HepG2 (cell line): ENCODE measurements at regions not wholly inside any gene's neighbourhood (a gene's known extent, or its start where the extent isn't known, plus 50 kb on each side); places are given as distances from the start of the nearest gene placed in this dataset.
A peak's percentile ranks its signal among the peaks of the same experiment; 100 is the strongest.

Experiments
- CBX5 ChIP-seq: sonication (generic); formaldehyde crosslinking; IDR thresholded peaks from 2 replicates; pipeline ENCODE4 v1.4.0; 2020; ENCODE audit warnings: missing genetic modification reagents, borderline replicate concordance
- HNRNPH1 ChIP-seq: fragments of 200-400 bp; formaldehyde crosslinking; optimal IDR thresholded peaks from 2 replicates; pipeline ENCODE3; 2017; ENCODE audit warnings: mild to moderate bottlenecking, low read depth, low read length
- KMT2A ChIP-seq: sonication (generic); formaldehyde crosslinking; IDR thresholded peaks from 2 replicates; pipeline ENCODE4 v1.4.0; 2020; ENCODE audit warnings: missing genetic modification reagents
- NCOA2 ChIP-seq: sonication (generic); formaldehyde crosslinking; IDR thresholded peaks from 2 replicates; pipeline ENCODE4 v1.8.0; 2022; ENCODE audit warnings: inconsistent platforms
- NR2F2 ChIP-seq: IDR thresholded peaks from 2 replicates; pipeline ENCODE4 v1.6.1; 2012; ENCODE audit warnings: low read depth, inconsistent platforms, borderline replicate concordance
- SOX13 ChIP-seq, 3 experiments: fragments of 450-650 bp in 1 of 3; sonication (generic) in 1 of 3; formaldehyde crosslinking in 1 of 3; IDR thresholded peaks in 2 of 3; conservative IDR thresholded peaks in 1 of 3; 2 replicates each; pipeline versions ENCODE4 v1.5.0 to v1.6.1; 2016 to 2020; ENCODE audit warnings: antibody characterized with exemption in 1 of 3, mild to moderate bottlenecking in 1 of 3, missing compliant biosample characterization in 1 of 3, missing genetic modification reagents in 1 of 3, moderate library complexity in 1 of 3
- SOX5 ChIP-seq: IDR thresholded peaks from 2 replicates; pipeline ENCODE4 v1.6.1; 2016; ENCODE audit warnings: borderline replicate concordance
- ZBTB3 ChIP-seq: sonication (generic); formaldehyde crosslinking; IDR thresholded peaks from 2 replicates; pipeline ENCODE4 v1.4.0; 2020; ENCODE audit warnings: low read depth, mild to moderate bottlenecking, moderate library complexity, missing genetic modification reagents, borderline replicate concordance
- ZEB1 ChIP-seq: IDR thresholded peaks from 2 replicates; pipeline ENCODE4 v1.6.1; 2012; ENCODE audit warnings: mild to moderate bottlenecking, low read depth, inconsistent platforms; ENCODE audit not compliant: insufficient replicate concordance
- ZMYM3 ChIP-seq: sonication (generic); formaldehyde crosslinking; IDR thresholded peaks from 2 replicates; pipeline ENCODE4 v1.5.1; 2020; ENCODE audit warnings: mild to moderate bottlenecking, missing genetic modification reagents
- ZNF207 ChIP-seq: fragments of 450-650 bp; IDR thresholded peaks from 2 replicates; pipeline ENCODE4 v1.6.1; 2016; ENCODE audit warnings: antibody characterized with exemption, borderline replicate concordance
- ZNF224 ChIP-seq: sonication (generic); formaldehyde crosslinking; IDR thresholded peaks from 2 replicates; pipeline ENCODE4 v1.5.0; 2020; ENCODE audit warnings: mild to moderate bottlenecking, missing genetic modification reagents
- ZNF460 ChIP-seq: sonication (generic); formaldehyde crosslinking; IDR thresholded peaks from 2 replicates; pipeline ENCODE4 v1.5.1; 2020; ENCODE audit warnings: missing genetic modification reagents, mild to moderate bottlenecking, borderline replicate concordance
- ZNF564 ChIP-seq: sonication (generic); formaldehyde crosslinking; IDR thresholded peaks from 2 replicates; pipeline ENCODE4 v1.8.1; 2023; ENCODE audit warnings: mild to moderate bottlenecking, missing genetic modification reagents
- ZNF569 ChIP-seq: sonication (generic); formaldehyde crosslinking; IDR thresholded peaks from 2 replicates; pipeline ENCODE4 v1.5.0; 2020; ENCODE audit warnings: mild to moderate bottlenecking, missing genetic modification reagents, moderate library complexity, borderline replicate concordance
- ZNF792 ChIP-seq: IDR thresholded peaks from 2 replicates; pipeline ENCODE4 v1.6.1; 2016
- TF ChIP-seq, protein P1 (sequence below): sonication (generic); formaldehyde crosslinking; IDR thresholded peaks from 2 replicates; pipeline ENCODE4 v1.4.0; 2020; ENCODE audit warnings: mild to moderate bottlenecking, missing genetic modification reagents
- TF ChIP-seq, protein P2 (sequence below): sonication (generic); formaldehyde crosslinking; IDR thresholded peaks from 2 replicates; pipeline ENCODE4 v1.8.1; 2023; ENCODE audit warnings: missing genetic modification reagents, inconsistent platforms, borderline replicate concordance
- TF ChIP-seq, protein P3 (sequence below): sonication (generic); formaldehyde crosslinking; IDR thresholded peaks from 2 replicates; pipeline ENCODE4 v1.4.0; 2020; ENCODE audit warnings: missing genetic modification reagents, borderline replicate concordance
- TF ChIP-seq, protein P4 (sequence below): IDR thresholded peaks from 2 replicates; pipeline ENCODE4 v1.4.0; 2020; ENCODE audit warnings: mild to moderate bottlenecking, missing genetic modification reagents
- TF ChIP-seq, protein P5 (sequence below): sonication (generic); formaldehyde crosslinking; IDR thresholded peaks from 2 replicates; pipeline ENCODE4 v1.5.1; 2020; ENCODE audit warnings: mild to moderate bottlenecking, missing genetic modification reagents, moderate library complexity

DNA sequence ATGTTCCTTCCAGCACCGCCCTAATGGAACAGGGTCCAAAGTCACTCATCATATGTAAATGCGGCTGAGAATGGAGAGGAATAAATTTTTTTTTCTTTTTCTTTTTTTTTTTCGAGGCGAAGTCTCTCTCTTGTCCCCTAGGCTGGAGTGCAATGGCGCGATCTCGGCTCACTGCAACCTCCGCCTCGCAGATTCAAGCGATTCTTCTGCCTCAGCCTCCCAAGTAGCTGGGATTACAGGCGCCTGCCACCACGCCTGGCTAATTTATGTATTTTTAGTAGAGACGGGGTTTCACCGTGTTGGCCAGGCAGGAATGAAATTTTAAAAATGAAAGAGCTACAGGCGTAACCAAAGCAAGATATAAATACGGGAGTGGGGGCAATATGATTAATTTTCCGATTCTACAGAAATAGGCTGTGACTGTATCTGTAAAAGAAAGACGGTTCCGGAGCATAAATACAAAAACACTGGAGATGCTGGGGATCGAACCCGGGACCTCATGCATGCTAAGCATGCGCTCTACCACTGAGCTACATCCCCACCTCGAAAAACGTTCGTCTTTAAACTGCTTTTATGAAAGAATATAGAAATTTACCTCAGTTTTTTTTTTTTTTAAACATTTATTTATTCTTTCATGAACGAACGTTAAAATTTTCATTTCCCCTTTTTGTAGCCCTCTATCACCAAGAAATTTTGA lies 132.2 kb downstream of the GPX5 start (continued):
- TF ChIP-seq HNRNPH1 (peak; percentile 50), ZNF460 (CRISPR knock-in tag) (peak; percentile 96), ZBTB3 (CRISPR knock-in tag) (no peak), ZMYM3 (CRISPR knock-in tag) (peak; percentile 19; the same call in 1 of the 2 replicates), ZEB1 (peak; percentile 65), ZNF569 (no peak), ZNF224 (CRISPR knock-in tag) (no peak), KMT2A (CRISPR knock-in tag) (peak; percentile 35; the same call in 1 of the 2 replicates), NCOA2 (CRISPR knock-in tag) (0 out of 2 replicates have a peak, but pooled peaks have one; percentile 33), ZNF207 (no peak), SOX13 (IDR thresholded peaks at IDR 0.05) (0 out of 2 replicates have a peak, but pooled peaks have one; percentile 15), SOX13 (CRISPR knock-in tag; conservative IDR thresholded peaks at IDR 0.05 in 1 of 2, IDR thresholded peaks at IDR 0.05 in 1 of 2) (0 out of 4 replicates have a peak, but pooled peaks of 1 of the 2 experiments have one; percentile 31), ZNF792 (CRISPR knock-in tag) (peak; percentile 80; the same call in 1 of the 2 replicates), ZNF564 (CRISPR knock-in tag) (no peak), SOX5 (peak; percentile 43; the same call in 1 of the 2 replicates), NR2F2 (peak; percentile 55; the same call in 1 of the 2 replicates), CBX5 (CRISPR knock-in tag) (no peak)
- TF ChIP-seq, protein P1, sequence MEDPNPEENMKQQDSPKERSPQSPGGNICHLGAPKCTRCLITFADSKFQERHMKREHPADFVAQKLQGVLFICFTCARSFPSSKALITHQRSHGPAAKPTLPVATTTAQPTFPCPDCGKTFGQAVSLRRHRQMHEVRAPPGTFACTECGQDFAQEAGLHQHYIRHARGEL: no peak
- TF ChIP-seq, protein P2, sequence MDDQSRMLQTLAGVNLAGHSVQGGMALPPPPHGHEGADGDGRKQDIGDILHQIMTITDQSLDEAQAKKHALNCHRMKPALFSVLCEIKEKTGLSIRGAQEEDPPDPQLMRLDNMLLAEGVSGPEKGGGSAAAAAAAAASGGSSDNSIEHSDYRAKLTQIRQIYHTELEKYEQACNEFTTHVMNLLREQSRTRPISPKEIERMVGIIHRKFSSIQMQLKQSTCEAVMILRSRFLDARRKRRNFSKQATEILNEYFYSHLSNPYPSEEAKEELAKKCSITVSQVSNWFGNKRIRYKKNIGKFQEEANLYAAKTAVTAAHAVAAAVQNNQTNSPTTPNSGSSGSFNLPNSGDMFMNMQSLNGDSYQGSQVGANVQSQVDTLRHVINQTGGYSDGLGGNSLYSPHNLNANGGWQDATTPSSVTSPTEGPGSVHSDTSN (CRISPR knock-in tag): no peak
- TF ChIP-seq, protein P3, sequence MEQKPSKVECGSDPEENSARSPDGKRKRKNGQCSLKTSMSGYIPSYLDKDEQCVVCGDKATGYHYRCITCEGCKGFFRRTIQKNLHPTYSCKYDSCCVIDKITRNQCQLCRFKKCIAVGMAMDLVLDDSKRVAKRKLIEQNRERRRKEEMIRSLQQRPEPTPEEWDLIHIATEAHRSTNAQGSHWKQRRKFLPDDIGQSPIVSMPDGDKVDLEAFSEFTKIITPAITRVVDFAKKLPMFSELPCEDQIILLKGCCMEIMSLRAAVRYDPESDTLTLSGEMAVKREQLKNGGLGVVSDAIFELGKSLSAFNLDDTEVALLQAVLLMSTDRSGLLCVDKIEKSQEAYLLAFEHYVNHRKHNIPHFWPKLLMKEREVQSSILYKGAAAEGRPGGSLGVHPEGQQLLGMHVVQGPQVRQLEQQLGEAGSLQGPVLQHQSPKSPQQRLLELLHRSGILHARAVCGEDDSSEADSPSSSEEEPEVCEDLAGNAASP (CRISPR knock-in tag): peak; percentile 48; the same call in 1 of the 2 replicates
- TF ChIP-seq, protein P4, sequence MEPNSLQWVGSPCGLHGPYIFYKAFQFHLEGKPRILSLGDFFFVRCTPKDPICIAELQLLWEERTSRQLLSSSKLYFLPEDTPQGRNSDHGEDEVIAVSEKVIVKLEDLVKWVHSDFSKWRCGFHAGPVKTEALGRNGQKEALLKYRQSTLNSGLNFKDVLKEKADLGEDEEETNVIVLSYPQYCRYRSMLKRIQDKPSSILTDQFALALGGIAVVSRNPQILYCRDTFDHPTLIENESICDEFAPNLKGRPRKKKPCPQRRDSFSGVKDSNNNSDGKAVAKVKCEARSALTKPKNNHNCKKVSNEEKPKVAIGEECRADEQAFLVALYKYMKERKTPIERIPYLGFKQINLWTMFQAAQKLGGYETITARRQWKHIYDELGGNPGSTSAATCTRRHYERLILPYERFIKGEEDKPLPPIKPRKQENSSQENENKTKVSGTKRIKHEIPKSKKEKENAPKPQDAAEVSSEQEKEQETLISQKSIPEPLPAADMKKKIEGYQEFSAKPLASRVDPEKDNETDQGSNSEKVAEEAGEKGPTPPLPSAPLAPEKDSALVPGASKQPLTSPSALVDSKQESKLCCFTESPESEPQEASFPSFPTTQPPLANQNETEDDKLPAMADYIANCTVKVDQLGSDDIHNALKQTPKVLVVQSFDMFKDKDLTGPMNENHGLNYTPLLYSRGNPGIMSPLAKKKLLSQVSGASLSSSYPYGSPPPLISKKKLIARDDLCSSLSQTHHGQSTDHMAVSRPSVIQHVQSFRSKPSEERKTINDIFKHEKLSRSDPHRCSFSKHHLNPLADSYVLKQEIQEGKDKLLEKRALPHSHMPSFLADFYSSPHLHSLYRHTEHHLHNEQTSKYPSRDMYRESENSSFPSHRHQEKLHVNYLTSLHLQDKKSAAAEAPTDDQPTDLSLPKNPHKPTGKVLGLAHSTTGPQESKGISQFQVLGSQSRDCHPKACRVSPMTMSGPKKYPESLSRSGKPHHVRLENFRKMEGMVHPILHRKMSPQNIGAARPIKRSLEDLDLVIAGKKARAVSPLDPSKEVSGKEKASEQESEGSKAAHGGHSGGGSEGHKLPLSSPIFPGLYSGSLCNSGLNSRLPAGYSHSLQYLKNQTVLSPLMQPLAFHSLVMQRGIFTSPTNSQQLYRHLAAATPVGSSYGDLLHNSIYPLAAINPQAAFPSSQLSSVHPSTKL (CRISPR knock-in tag): peak; percentile 66
- TF ChIP-seq, protein P5, sequence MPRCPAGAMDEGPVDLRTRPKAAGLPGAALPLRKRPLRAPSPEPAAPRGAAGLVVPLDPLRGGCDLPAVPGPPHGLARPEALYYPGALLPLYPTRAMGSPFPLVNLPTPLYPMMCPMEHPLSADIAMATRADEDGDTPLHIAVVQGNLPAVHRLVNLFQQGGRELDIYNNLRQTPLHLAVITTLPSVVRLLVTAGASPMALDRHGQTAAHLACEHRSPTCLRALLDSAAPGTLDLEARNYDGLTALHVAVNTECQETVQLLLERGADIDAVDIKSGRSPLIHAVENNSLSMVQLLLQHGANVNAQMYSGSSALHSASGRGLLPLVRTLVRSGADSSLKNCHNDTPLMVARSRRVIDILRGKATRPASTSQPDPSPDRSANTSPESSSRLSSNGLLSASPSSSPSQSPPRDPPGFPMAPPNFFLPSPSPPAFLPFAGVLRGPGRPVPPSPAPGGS (CRISPR knock-in tag): no peak
